Activated B cell treated with CpG ODN at 0.5 μM for 24 hours (primary cell): ENCODE measurements at regions not wholly inside any gene's neighbourhood (a gene's known extent, or its start where the extent isn't known, plus 50 kb on each side); places are given as distances from the start of the nearest gene placed in this dataset.

ENCODE experiments used
- ATAC-seq: fragments of 200-7000 bp; cut with Tn5 transposase; one replicate; pipeline ENCODE4 v1.10.0; 2021; ENCODE audit warnings: low read depth, mild to moderate bottlenecking, moderate library complexity
- CTCF ChIA-PET: fragments of 350-600 bp; sonication (Branson Sonifier 250); formaldehyde crosslinking; loops from one replicate; lab custom pipeline; 2021; ENCODE audit warnings: antibody characterized with exemption; lab: Charles Lee
- POLR2A ChIA-PET: fragments of 350-600 bp; sonication (Branson Sonifier 250); formaldehyde crosslinking; loops from one replicate; lab custom pipeline; 2021; ENCODE audit warnings: antibody characterized with exemption; lab: Charles Lee
- DNase-seq: peaks from one replicate; pipeline ENCODE4 v3.0.0; 2022
- H3K27ac Mint-ChIP-seq: one replicate; pipeline ENCODE4 v1.8.0; 2020; ENCODE audit warnings: mixed read lengths
- H3K27me3 Mint-ChIP-seq: one replicate; pipeline ENCODE4 v1.8.0; 2021; ENCODE audit warnings: mixed read lengths
- H3K36me3 Mint-ChIP-seq: one replicate; pipeline ENCODE4 v1.8.0; 2021; ENCODE audit warnings: low read depth, mixed read lengths
- H3K4me1 Mint-ChIP-seq: one replicate; pipeline ENCODE4 v1.8.0; 2021; ENCODE audit warnings: mixed read lengths
- H3K4me3 Mint-ChIP-seq: one replicate; pipeline ENCODE4 v1.8.0; 2020; ENCODE audit warnings: mild to moderate bottlenecking, mixed read lengths
- H3K9me3 Mint-ChIP-seq: one replicate; pipeline ENCODE4 v1.8.0; 2020; ENCODE audit warnings: mixed read lengths
- intact Hi-C: fragments of 100-400 bp; cut with micrococcal nuclease; formaldehyde crosslinking; loops from one replicate; pipeline ENCODE4 v1.15.1; 2024
- TF ChIP-seq, protein P1 (sequence below): fragments of 200-600 bp; IDR thresholded peaks from one replicate; pipeline ENCODE4 v1.8.0; 2022; ENCODE audit warnings: antibody characterized with exemption, mild to moderate bottlenecking

DNA sequence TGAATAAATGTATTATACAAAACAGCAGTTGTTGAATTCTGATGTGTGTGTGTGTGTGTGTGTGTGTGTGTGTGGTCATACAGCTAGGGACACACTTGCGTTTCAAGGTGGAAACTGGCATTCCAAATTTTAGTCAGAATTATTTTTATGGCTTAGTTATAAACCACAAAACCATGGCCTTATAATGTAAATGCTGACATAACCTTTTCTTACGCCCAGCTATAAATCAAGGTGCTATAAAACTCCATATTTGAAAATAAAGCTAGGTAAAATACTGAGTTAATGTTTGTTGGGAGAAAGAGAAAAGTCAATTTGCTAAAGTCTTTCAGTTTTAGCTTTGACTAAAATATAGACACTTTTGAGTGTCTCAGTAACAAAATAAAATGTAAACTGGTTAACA, 345.1 kb upstream of the NR3C2 start:
- no peaks in the 10 kb centered on the region for H3K36me3 Mint-ChIP-seq
- H3K27ac Mint-ChIP-seq = no peak overlapping the region
- DNase-seq = no peak
- no peak for ATAC-seq
- H3K4me3 Mint-ChIP-seq = no peak overlapping the region
- H3K4me1 Mint-ChIP-seq = no peaks in the 10 kb centered on the region
- ChIA-PET POLR2A (no interaction called here), CTCF (no interaction called here)
- no peaks in the 10 kb centered on the region for H3K27me3 Mint-ChIP-seq
- no peaks in the 10 kb centered on the region for H3K9me3 Mint-ChIP-seq
- TF ChIP-seq, protein P1, sequence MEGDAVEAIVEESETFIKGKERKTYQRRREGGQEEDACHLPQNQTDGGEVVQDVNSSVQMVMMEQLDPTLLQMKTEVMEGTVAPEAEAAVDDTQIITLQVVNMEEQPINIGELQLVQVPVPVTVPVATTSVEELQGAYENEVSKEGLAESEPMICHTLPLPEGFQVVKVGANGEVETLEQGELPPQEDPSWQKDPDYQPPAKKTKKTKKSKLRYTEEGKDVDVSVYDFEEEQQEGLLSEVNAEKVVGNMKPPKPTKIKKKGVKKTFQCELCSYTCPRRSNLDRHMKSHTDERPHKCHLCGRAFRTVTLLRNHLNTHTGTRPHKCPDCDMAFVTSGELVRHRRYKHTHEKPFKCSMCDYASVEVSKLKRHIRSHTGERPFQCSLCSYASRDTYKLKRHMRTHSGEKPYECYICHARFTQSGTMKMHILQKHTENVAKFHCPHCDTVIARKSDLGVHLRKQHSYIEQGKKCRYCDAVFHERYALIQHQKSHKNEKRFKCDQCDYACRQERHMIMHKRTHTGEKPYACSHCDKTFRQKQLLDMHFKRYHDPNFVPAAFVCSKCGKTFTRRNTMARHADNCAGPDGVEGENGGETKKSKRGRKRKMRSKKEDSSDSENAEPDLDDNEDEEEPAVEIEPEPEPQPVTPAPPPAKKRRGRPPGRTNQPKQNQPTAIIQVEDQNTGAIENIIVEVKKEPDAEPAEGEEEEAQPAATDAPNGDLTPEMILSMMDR = no peak
- intact Hi-C loops = no loop called here

DNA sequence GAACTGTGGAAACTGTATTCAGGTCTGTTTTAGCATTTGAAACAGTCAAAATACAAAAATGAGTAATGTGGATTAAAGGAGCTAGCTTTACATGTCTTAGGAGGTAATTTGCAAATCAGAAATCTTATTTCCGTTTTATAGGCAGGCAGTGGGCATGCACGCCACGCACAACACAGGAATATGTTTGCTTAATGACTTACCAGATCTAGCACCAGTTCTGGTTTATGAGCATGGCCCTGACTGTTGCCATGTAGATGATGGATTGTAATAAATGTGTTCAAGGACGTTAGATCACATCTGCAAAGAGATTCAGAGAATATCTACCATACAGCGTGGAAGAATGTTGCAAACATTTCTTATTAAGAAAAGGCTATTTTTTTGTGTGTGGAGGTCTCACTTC, 344.5 kb upstream of the NR3C2 start:
- Mint-ChIP-seq H3K4me1 (no peaks in the 10 kb centered on the region), H3K27me3 (no peaks in the 10 kb centered on the region), H3K9me3 (no peaks in the 10 kb centered on the region), H3K36me3 (no peaks in the 10 kb centered on the region), H3K4me3 (no peak overlapping the region), H3K27ac (no peak overlapping the region)
- TF ChIP-seq, protein P1 = no peak
- ATAC-seq = no peak
- intact Hi-C loops = no loop called here
- ChIA-PET POLR2A (no interaction called here), CTCF (no interaction called here)
- DNase-seq = no peak

DNA sequence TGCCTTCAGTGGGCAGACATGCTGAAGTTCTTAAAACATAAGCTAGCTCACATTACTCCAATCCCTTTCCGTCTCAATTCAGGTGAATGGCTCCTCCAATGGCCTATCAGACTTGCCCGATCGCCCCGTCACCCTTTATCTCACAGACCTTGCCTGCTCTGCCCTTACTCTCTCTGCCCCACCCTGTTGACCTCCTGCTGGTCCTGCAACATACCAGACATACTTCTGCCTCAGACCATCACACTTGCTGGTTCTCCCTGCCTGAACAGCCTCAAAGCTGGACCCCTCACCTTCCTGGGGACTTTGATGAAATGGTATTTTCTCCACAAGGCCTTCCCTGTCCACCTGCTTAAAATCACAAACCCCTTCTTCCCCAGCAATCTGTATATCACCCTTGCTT, 340.1 kb upstream of the NR3C2 start:
- DNase-seq (no peak), ATAC-seq (no peak)
- intact Hi-C loops = no loop called here
- TF ChIP-seq, protein P1 = no peak
- H3K27ac Mint-ChIP-seq = no peak overlapping the region
- ChIA-PET POLR2A (no interaction called here), CTCF (no interaction called here)
- H3K9me3 Mint-ChIP-seq = peaks cover 7% of the 10 kb centered on the region
- H3K4me3 Mint-ChIP-seq = no peak overlapping the region
- H3K4me1 Mint-ChIP-seq = no peaks in the 10 kb centered on the region
- H3K27me3 Mint-ChIP-seq = no peaks in the 10 kb centered on the region
- no peaks in the 10 kb centered on the region for H3K36me3 Mint-ChIP-seq

DNA sequence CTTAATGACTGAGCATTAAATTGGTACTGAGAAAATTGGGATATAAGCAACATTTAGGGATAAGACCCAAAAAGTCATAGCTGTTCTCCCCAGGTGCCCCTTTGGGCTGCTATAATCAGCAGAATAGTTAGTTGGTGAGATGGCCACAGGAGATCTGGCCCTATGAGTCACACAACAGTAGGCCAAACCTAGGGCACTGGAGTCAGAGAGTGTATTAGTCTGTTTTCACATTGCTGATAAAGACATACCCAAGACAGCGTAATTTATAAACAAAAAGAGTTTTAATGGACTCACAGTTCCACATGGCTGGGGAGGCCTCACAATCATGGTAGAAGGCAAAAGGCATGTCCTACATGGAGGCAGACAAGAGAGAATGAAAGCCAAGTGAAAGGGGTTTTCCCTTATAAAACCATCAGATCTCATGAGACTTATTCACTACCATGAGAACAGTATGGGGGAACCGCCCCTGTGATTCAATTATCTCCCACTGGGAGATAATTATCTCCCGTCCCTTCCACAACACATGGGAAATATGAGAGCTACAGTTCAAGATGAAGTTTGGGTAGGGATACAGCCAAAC, 338.3 kb upstream of the NR3C2 start:
- ChIA-PET CTCF (no interaction called here), POLR2A (no interaction called here)
- no peaks in the 10 kb centered on the region for H3K36me3 Mint-ChIP-seq
- intact Hi-C loops = no loop called here
- ATAC-seq = no peak
- DNase-seq = no peak
- TF ChIP-seq, protein P1 = no peak
- H3K27ac Mint-ChIP-seq = no peak overlapping the region
- no peak overlapping the region for H3K4me3 Mint-ChIP-seq
- H3K9me3 Mint-ChIP-seq = peaks cover 7% of the 10 kb centered on the region
- no peaks in the 10 kb centered on the region for H3K4me1 Mint-ChIP-seq
- no peaks in the 10 kb centered on the region for H3K27me3 Mint-ChIP-seq

DNA sequence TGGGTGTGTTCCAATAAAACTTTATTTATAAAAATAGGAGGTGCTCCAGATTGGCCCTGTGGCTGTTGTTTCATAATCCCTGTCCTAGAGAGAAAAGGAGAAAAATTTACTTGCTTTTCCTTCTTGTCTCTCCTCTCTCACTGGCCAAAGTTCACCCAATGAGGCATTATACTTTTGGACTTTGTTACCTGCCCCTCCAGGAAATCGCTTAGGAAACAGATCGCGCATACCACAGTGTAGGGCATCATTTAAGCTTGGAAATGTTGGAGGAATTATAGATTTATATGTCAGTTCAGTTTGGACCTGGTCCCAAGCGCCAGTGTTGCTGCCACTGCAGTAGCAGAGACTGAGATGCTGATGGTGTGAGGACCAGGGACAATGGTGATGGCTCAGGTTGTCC, 337.6 kb upstream of the NR3C2 start:
- Mint-ChIP-seq H3K9me3 (peaks cover 7% of the 10 kb centered on the region), H3K27ac (no peak overlapping the region), H3K4me3 (no peak overlapping the region), H3K4me1 (no peaks in the 10 kb centered on the region), H3K27me3 (no peaks in the 10 kb centered on the region), H3K36me3 (no peaks in the 10 kb centered on the region)
- DNase-seq = no peak
- ChIA-PET CTCF (no interaction called here), POLR2A (no interaction called here)
- TF ChIP-seq, protein P1 = no peak
- no peak for ATAC-seq
- intact Hi-C loops = no loop called here
